ENCODE measurements at regions not wholly inside any gene's neighbourhood (a gene's known extent, or its start where the extent isn't known, plus 50 kb on each side); places are given as distances from the start of the nearest gene placed in this dataset.
"Not testable (repeated sequence)": the region's sequence is repeated elsewhere in the genome, so short reads cannot be mapped to it uniquely, and the experiment has no call there.

DNA sequence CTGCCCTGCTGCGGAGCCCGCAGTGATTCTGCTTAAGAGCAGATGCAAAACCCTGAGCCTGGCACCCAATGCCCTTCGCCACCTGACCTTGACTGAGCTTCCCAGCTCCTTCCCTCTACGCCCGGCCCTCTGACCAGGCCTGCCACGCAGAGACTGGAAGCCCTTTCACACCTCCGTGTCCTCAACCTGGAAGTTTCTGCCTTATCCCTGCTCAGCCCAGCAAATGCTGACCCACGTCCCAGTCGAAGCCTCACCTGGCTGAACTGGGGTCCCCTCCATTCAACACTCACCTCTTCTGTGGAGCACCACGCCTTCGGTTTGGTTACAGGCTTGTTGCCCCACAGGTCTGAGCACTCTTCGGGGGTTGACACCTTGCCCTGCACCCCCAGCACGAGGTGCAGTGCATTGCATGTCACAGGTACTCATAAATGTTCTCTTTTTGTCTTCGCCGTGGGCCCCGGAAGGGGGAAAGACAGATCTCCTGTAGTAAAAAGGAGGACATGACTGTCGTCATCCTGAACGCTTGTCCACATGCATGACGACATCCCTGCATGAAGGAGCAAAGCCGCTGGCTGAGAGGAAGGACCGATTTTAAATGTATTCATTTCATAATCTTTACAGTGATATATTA is 153.6 kb upstream of the TNRC6C start:
- H3K9ac ChIP-seq = no peak overlapping the region
- no peaks in the 10 kb centered on the region for H4K20me1 ChIP-seq (ENCODE audit: insufficient read depth)
- H3K79me2 ChIP-seq (ENCODE audit: insufficient read depth, low read depth) = no peaks in the 10 kb centered on the region
- no peak overlapping the region for H3K4me2 ChIP-seq
- H3K4me3 ChIP-seq (IDR thresholded peaks at IDR 0.05; ENCODE audit: insufficient read depth, low read depth, low read length) = no peak overlapping the region
- H3K36me3 ChIP-seq (ENCODE audit: insufficient read depth) = no peaks in the 10 kb centered on the region
- no peaks in the 10 kb centered on the region for H3K27me3 ChIP-seq (ENCODE audit: insufficient read depth, low read depth)
- TF ChIP-seq, protein P1, sequence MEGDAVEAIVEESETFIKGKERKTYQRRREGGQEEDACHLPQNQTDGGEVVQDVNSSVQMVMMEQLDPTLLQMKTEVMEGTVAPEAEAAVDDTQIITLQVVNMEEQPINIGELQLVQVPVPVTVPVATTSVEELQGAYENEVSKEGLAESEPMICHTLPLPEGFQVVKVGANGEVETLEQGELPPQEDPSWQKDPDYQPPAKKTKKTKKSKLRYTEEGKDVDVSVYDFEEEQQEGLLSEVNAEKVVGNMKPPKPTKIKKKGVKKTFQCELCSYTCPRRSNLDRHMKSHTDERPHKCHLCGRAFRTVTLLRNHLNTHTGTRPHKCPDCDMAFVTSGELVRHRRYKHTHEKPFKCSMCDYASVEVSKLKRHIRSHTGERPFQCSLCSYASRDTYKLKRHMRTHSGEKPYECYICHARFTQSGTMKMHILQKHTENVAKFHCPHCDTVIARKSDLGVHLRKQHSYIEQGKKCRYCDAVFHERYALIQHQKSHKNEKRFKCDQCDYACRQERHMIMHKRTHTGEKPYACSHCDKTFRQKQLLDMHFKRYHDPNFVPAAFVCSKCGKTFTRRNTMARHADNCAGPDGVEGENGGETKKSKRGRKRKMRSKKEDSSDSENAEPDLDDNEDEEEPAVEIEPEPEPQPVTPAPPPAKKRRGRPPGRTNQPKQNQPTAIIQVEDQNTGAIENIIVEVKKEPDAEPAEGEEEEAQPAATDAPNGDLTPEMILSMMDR (conservative IDR thresholded peaks at IDR 0.05; ENCODE audit: low read depth, low read length) = no peak
- no peak overlapping the region for H3K27ac ChIP-seq
- no peak overlapping the region for H2AFZ ChIP-seq (ENCODE audit: low read depth)
- H3K4me1 ChIP-seq (ENCODE audit: low read depth, poor library complexity, severe bottlenecking) = no peaks in the 10 kb centered on the region

DNA sequence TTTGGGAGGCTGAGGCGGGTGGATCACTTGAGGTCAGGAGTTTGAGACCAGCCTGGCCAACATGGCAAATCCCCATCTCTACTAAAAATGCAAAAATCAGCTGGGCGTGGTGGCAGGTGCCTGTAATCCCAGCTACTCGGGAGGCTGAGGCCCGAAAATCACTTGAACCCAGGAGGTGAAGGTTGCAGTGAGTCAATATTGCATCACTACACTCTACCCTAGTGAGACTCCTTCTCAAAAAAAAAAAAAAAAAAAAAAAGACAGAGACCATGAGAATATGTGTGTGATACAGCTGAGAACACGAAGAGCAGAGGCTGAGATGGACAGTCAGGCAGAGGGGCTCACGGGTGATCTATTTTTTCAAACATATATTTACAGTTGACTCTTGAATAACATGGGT is 152.5 kb upstream of the TNRC6C start:
- H3K27me3 ChIP-seq (ENCODE audit: insufficient read depth, low read depth); H3K4me1 ChIP-seq (ENCODE audit: low read depth, poor library complexity, severe bottlenecking); H3K36me3 ChIP-seq (ENCODE audit: insufficient read depth); H3K79me2 ChIP-seq (ENCODE audit: insufficient read depth, low read depth); H3K9ac ChIP-seq; H2AFZ ChIP-seq (ENCODE audit: low read depth); H3K4me2 ChIP-seq; H4K20me1 ChIP-seq (ENCODE audit: insufficient read depth); H3K4me3 ChIP-seq (IDR thresholded peaks at IDR 0.05; ENCODE audit: insufficient read depth, low read depth, low read length); H3K27ac ChIP-seq: not testable (repeated sequence)

DNA sequence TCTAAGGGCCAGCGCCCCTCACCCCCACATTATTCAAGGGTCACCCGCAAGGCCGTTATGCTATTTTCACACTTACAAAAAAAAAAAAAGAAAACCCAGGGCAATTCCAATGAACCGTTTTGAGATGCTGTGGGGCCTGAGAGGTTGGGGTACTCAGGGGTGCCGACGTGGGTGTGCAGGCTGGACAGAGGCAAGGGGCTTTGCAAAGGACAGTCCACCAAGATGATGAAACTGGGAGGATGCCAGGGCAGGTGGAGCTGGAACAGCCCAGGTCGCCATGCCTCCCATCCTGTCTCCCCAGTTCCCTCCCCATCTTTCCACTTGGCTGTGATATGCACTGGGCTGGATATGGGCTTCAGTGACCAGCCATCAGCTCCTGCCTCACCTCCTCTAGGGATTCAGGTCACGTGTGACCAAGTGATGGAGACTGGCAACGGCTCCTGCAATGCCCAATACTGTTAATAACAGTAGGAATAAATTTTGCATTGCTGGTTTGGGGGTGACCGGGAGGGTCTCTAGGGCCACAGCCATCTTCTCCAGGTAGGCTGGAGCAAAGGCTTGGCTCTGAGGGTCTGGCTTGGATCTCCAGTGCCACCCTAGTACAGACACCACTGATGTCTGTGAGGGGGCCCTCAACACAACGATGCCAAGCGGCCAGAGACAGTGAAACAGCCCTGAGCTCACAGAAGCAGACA is 151.3 kb upstream of the TNRC6C start:
- TF ChIP-seq, protein P1 (conservative IDR thresholded peaks at IDR 0.05; ENCODE audit: low read depth, low read length) = no peak
- Histone ChIP-seq H3K9ac (no peak overlapping the region), H3K4me1 (ENCODE audit: low read depth, poor library complexity, severe bottlenecking) (no peaks in the 10 kb centered on the region), H3K27ac (no peak overlapping the region), H3K4me3 (IDR thresholded peaks at IDR 0.05; ENCODE audit: insufficient read depth, low read depth, low read length) (no peak overlapping the region), H3K36me3 (ENCODE audit: insufficient read depth) (no peaks in the 10 kb centered on the region), H3K4me2 (no peak overlapping the region), H3K27me3 (ENCODE audit: insufficient read depth, low read depth) (no peaks in the 10 kb centered on the region), H3K79me2 (ENCODE audit: insufficient read depth, low read depth) (no peaks in the 10 kb centered on the region), H2AFZ (ENCODE audit: low read depth) (no peak overlapping the region), H4K20me1 (ENCODE audit: insufficient read depth) (no peaks in the 10 kb centered on the region)

DNA sequence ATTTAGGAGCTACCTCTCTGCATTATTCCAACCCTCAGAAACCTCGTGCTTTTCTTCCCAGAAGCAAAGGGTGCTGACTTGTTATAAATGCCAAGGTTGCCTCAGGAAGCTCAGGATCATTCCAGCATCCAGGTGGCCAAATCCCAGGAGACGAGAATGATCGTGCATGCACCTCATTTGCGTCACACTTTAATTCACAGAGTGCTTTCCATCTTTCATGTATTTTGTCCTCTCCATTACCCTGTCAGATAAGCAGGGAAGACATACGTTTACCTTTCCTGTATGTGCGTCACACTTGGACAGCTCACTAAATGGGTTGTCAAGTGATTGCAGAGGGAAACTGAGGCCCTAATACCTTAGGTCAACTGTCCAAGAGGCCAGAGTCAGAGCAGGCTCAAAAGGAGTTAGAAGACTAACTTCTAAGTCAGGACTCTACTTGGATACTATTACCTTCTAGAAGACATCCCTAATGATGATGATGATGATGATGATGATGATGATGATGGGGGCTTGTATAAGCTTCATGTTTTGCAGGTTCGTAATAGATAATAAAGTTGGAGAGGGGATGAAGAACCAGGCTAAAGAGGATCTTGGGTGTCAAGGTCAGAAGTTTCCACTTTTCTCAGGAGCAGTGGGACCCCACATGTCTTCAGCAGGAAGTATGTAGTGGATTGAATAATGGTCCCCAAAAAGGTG is 150.6 kb upstream of the TNRC6C start:
- TF ChIP-seq, protein P1 (conservative IDR thresholded peaks at IDR 0.05; ENCODE audit: low read depth, low read length) = no peak
- Histone ChIP-seq H4K20me1 (ENCODE audit: insufficient read depth) (no peaks in the 10 kb centered on the region), H3K27me3 (ENCODE audit: insufficient read depth, low read depth) (no peaks in the 10 kb centered on the region), H3K27ac (no peak overlapping the region), H3K4me3 (IDR thresholded peaks at IDR 0.05; ENCODE audit: insufficient read depth, low read depth, low read length) (no peak overlapping the region), H3K4me1 (ENCODE audit: low read depth, poor library complexity, severe bottlenecking) (no peaks in the 10 kb centered on the region), H3K9ac (no peak overlapping the region), H3K4me2 (no peak overlapping the region), H2AFZ (ENCODE audit: low read depth) (no peak overlapping the region), H3K36me3 (ENCODE audit: insufficient read depth) (no peaks in the 10 kb centered on the region), H3K79me2 (ENCODE audit: insufficient read depth, low read depth) (no peaks in the 10 kb centered on the region)
